Mesenchymal stem cell (in vitro differentiated cells and primary cell): ENCODE measurements at regions not wholly inside any gene's neighbourhood (a gene's known extent, or its start where the extent isn't known, plus 50 kb on each side); places are given as distances from the start of the nearest gene placed in this dataset.

Experiments
- DNase-seq: peaks from one replicate; pipeline ENCODE4 v3.0.0-alpha.2; 2013
- H2AFZ ChIP-seq: one replicate; pipeline ENCODE4 v1.6.1; 2013; ENCODE audit warnings: low read depth, mild to moderate bottlenecking, control low read depth, inconsistent platforms, low read length, moderate library complexity
- H2AK5ac ChIP-seq: 2 replicates; pipeline ENCODE4 v1.6.1; 2013; ENCODE audit warnings: low read length, moderate library complexity, mild to moderate bottlenecking, inconsistent platforms; ENCODE audit not compliant: severe bottlenecking
- H2BK120ac ChIP-seq: one replicate; pipeline ENCODE4 v1.6.1; 2013; ENCODE audit warnings: low read depth, mild to moderate bottlenecking, inconsistent platforms, low read length, moderate library complexity
- H2BK12ac ChIP-seq, 2 experiments: one replicate each; pipeline ENCODE4 v1.6.1; 2013; ENCODE audit warnings: inconsistent platforms in 2 of 2, low read length in 2 of 2, mild to moderate bottlenecking in 2 of 2, moderate library complexity in 2 of 2, control low read depth in 1 of 2
- H2BK15ac ChIP-seq: one replicate; pipeline ENCODE4 v1.6.1; 2013; ENCODE audit warnings: mild to moderate bottlenecking, low read depth, inconsistent platforms; ENCODE audit not compliant: poor library complexity, severe bottlenecking
- H2BK5ac ChIP-seq: 2 replicates; pipeline ENCODE4 v1.6.1; 2013; ENCODE audit warnings: low read depth, mild to moderate bottlenecking, low read length, control low read depth, inconsistent platforms; ENCODE audit not compliant: poor library complexity, severe bottlenecking
- H3K14ac ChIP-seq, 2 experiments: one replicate each; pipeline ENCODE4 v1.6.1; 2013; ENCODE audit warnings: inconsistent platforms in 2 of 2, low read length in 2 of 2, control low read depth in 1 of 2, mild to moderate bottlenecking in 1 of 2, moderate library complexity in 1 of 2
- H3K18ac ChIP-seq, 2 experiments: one replicate each; pipeline ENCODE4 v1.6.1; 2013; ENCODE audit warnings: inconsistent platforms in 2 of 2, low read length in 2 of 2, control low read depth in 1 of 2, low read depth in 1 of 2, mild to moderate bottlenecking in 1 of 2
- H3K23ac ChIP-seq, 2 experiments: one replicate each; pipeline ENCODE4 v1.6.1; 2013; ENCODE audit warnings: inconsistent platforms in 2 of 2, low read length in 2 of 2, mild to moderate bottlenecking in 2 of 2, moderate library complexity in 2 of 2, control low read depth in 1 of 2
- H3K27ac ChIP-seq: 2 replicates; pipeline ENCODE4 v1.5.1; 2013; ENCODE audit warnings: mild to moderate bottlenecking, moderate library complexity, low read length, control low read depth, inconsistent platforms; ENCODE audit not compliant: poor library complexity, severe bottlenecking
- H3K27me3 ChIP-seq, 2 experiments: 2 replicates each; pipeline versions ENCODE4 v1.6.1 to v1.7.0; 2013; ENCODE audit warnings: low read length in 2 of 2, mild to moderate bottlenecking in 2 of 2, moderate library complexity in 2 of 2, control low read depth in 1 of 2, inconsistent platforms in 1 of 2; ENCODE audit not compliant: control insufficient read depth in 1 of 2, insufficient read depth in 1 of 2
- H3K36me3 ChIP-seq, 2 experiments: 2 replicates each; pipeline versions ENCODE4 v1.6.1 to v1.7.0; 2013; ENCODE audit warnings: low read length in 2 of 2, control low read depth in 1 of 2, inconsistent platforms in 1 of 2, low read depth in 1 of 2, mild to moderate bottlenecking in 1 of 2; ENCODE audit not compliant: insufficient read depth in 2 of 2, control insufficient read depth in 1 of 2
- H3K4ac ChIP-seq, 2 experiments: one replicate each; pipeline ENCODE4 v1.6.1; 2013; ENCODE audit warnings: inconsistent platforms in 2 of 2, low read length in 2 of 2, mild to moderate bottlenecking in 2 of 2, moderate library complexity in 2 of 2, control low read depth in 1 of 2, low read depth in 1 of 2
- H3K4me1 ChIP-seq: 2 replicates; pipeline ENCODE4 v1.6.1; 2013; ENCODE audit warnings: low read depth, low read length, control low read depth; ENCODE audit not compliant: control insufficient read depth, insufficient read depth
- H3K4me2 ChIP-seq: 2 replicates; pipeline ENCODE4 v1.6.1; 2013; ENCODE audit warnings: low read length, mild to moderate bottlenecking, inconsistent platforms; ENCODE audit not compliant: poor library complexity, severe bottlenecking
- H3K4me3 ChIP-seq, 2 experiments: 2 replicates each; pipeline versions ENCODE4 v1.5.1 to v1.7.0; 2013; ENCODE audit warnings: low read length in 2 of 2, mild to moderate bottlenecking in 2 of 2, control low read depth in 1 of 2, low read depth in 1 of 2; ENCODE audit not compliant: insufficient read depth in 1 of 2
- H3K79me1 ChIP-seq: replicated peaks from 2 replicates; pipeline ENCODE4 v1.6.1; 2013; ENCODE audit warnings: mild to moderate bottlenecking, control low read depth, low read length, inconsistent platforms; ENCODE audit not compliant: poor library complexity, severe bottlenecking
- H3K9ac ChIP-seq: 2 replicates; pipeline ENCODE4 v1.7.0; 2013; ENCODE audit warnings: mild to moderate bottlenecking, low read length, moderate library complexity
- H3K9me3 ChIP-seq: 2 replicates; pipeline ENCODE4 v1.7.0; 2013; ENCODE audit warnings: mild to moderate bottlenecking, low read length; ENCODE audit not compliant: control insufficient read depth
- H4K8ac ChIP-seq: one replicate; pipeline ENCODE4 v1.6.1; 2013; ENCODE audit warnings: inconsistent platforms, mild to moderate bottlenecking, low read length, moderate library complexity
- H4K91ac ChIP-seq: one replicate; pipeline ENCODE4 v1.6.1; 2013; ENCODE audit warnings: mild to moderate bottlenecking, low read length, inconsistent platforms
- WGBS: methylation state at CpG from one replicate; pipeline ENCODE4 v1.1.7; 2013; ENCODE audit warnings: mixed read lengths; 5-methylcytosine and 5-hydroxymethylcytosine counted together

GRCh38 chr13:22936228-22936627, 244.6 kb upstream of the SGCG start:
- no peak for DNase-seq
- Histone ChIP-seq H3K18ac (no peak overlapping the region), H3K4me1 (no peaks in the 10 kb centered on the region), H4K91ac (no peak overlapping the region), H3K27me3 (no peaks in the 10 kb centered on the region), H2AFZ (no peak overlapping the region), H3K4me2 (no peak overlapping the region), H3K4ac (no peak overlapping the region), H3K27ac (no peak overlapping the region), H2AK5ac (no peak overlapping the region), H2BK120ac (no peak overlapping the region), H3K9ac (no peak overlapping the region), H2BK12ac (no peak overlapping the region), H3K4me3 (no peak overlapping the region), H3K14ac (no peak overlapping the region), H2BK5ac (no peak overlapping the region), H4K8ac (no peak overlapping the region), H3K9me3 (no peaks in the 10 kb centered on the region), H2BK15ac (no peak overlapping the region), H3K23ac (no peak overlapping the region), H3K79me1 (no peaks in the 10 kb centered on the region), H3K36me3 (no peaks in the 10 kb centered on the region)
- WGBS: 80% methylated on average over 7 of the region's 11 CpGs

GRCh38 chr13:22937241-22937640, 243.5 kb upstream of the SGCG start:
- Histone ChIP-seq H2BK5ac (no peak overlapping the region), H3K36me3 (no peaks in the 10 kb centered on the region), H4K91ac (no peak overlapping the region), H3K9me3 (no peaks in the 10 kb centered on the region), H2BK120ac (no peak overlapping the region), H3K27me3 (no peaks in the 10 kb centered on the region), H3K79me1 (no peaks in the 10 kb centered on the region), H3K23ac (no peak overlapping the region), H3K14ac (no peak overlapping the region), H2AK5ac (no peak overlapping the region), H3K4me1 (no peaks in the 10 kb centered on the region), H3K4ac (no peak overlapping the region), H2BK12ac (no peak overlapping the region), H3K4me3 (no peak overlapping the region), H3K27ac (no peak overlapping the region), H3K4me2 (no peak overlapping the region), H3K18ac (no peak overlapping the region), H3K9ac (no peak overlapping the region), H2AFZ (no peak overlapping the region), H4K8ac (no peak overlapping the region), H2BK15ac (no peak overlapping the region)
- no peak for DNase-seq
- 94% methylated on average over 11 of the region's 13 CpGs for WGBS

DNA sequence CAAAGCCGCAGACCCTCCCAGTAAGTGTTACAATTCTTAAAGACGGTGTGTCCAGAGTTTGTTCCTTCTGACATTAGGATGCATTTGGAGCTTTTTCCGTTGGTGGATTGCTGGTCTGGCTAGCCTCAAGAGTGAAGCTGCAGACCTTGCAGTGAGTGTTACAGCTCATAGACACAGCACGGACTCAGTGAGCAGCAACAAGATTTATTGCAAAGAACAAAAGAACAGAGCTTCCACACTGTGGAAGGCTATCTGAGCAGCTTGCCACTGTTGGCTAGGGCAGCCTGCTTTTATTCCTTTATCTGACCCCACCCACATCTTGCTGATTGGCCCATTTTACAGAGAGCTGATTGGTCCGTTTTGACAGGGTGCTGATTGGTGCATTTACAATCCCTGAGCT, 242.8 kb upstream of the SGCG start:
- no peak overlapping the region for H3K4me3 ChIP-seq
- H3K14ac ChIP-seq: no peak overlapping the region
- no peak overlapping the region for H2BK12ac ChIP-seq
- no peak overlapping the region for H2BK5ac ChIP-seq
- DNase-seq: no peak
- H2AK5ac ChIP-seq: no peak overlapping the region
- H3K4ac ChIP-seq: no peak overlapping the region
- no peak overlapping the region for H3K27ac ChIP-seq
- no peak overlapping the region for H3K18ac ChIP-seq
- H3K4me2 ChIP-seq: no peak overlapping the region
- H3K27me3 ChIP-seq: no peaks in the 10 kb centered on the region
- no peaks in the 10 kb centered on the region for H3K4me1 ChIP-seq
- no peak overlapping the region for H4K91ac ChIP-seq
- no peaks in the 10 kb centered on the region for H3K79me1 ChIP-seq
- whole genome bisulfite sequencing: 78% methylated on average over 5 of the region's 5 CpGs
- no peaks in the 10 kb centered on the region for H3K36me3 ChIP-seq
- H2AFZ ChIP-seq: no peak overlapping the region
- no peaks in the 10 kb centered on the region for H3K9me3 ChIP-seq
- H2BK15ac ChIP-seq: no peak overlapping the region
- no peak overlapping the region for H4K8ac ChIP-seq
- no peak overlapping the region for H3K9ac ChIP-seq
- H2BK120ac ChIP-seq: no peak overlapping the region
- no peak overlapping the region for H3K23ac ChIP-seq

DNA sequence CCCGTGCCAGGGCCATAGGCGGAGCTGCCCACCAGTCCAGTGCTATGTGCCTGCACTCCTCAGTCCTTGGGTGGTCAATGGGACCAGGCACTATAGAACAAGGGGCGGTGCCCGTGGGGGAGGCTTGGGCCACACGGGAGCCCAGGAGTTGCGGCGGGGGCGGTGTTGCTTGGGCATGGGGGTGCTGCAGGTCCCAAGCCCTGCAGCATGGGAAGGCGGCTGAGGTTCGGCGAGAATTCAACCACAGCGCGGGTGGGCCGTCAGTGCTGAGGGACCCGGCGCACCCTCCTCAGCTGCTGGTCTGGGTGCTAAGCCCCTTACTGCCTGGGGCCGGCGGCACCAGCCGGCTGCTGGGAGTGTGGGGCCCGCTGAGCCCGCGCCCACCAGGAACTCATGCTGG, 242.2 kb upstream of the SGCG start:
- H4K91ac ChIP-seq: no peak overlapping the region
- no peak overlapping the region for H2BK15ac ChIP-seq
- 92% methylated on average over 22 of the region's 22 CpGs for whole genome bisulfite sequencing
- H3K23ac ChIP-seq: no peak overlapping the region
- no peak overlapping the region for H4K8ac ChIP-seq
- no peak overlapping the region for H3K9ac ChIP-seq
- H3K4me1 ChIP-seq: no peaks in the 10 kb centered on the region
- H2AK5ac ChIP-seq: no peak overlapping the region
- H3K14ac ChIP-seq: no peak overlapping the region
- no peak overlapping the region for H3K18ac ChIP-seq
- H3K79me1 ChIP-seq: no peaks in the 10 kb centered on the region
- no peaks in the 10 kb centered on the region for H3K36me3 ChIP-seq
- H3K4ac ChIP-seq: no peak overlapping the region
- no peak overlapping the region for H3K27ac ChIP-seq
- H3K4me3 ChIP-seq: no peak overlapping the region
- no peaks in the 10 kb centered on the region for H3K9me3 ChIP-seq
- DNase-seq: no peak
- peaks cover 0 to 6% of the 10 kb centered on the region in 2 experiments for H3K27me3 ChIP-seq
- no peak overlapping the region for H3K4me2 ChIP-seq
- no peak overlapping the region for H2BK12ac ChIP-seq
- no peak overlapping the region for H2AFZ ChIP-seq
- no peak overlapping the region for H2BK120ac ChIP-seq
- H2BK5ac ChIP-seq: no peak overlapping the region
